ENCODE measurements at regions not wholly inside any gene's neighbourhood (a gene's known extent, or its start where the extent isn't known, plus 50 kb on each side); places are given as distances from the start of the nearest gene placed in this dataset.
A peak's percentile ranks its signal among the peaks of the same experiment; 100 is the strongest.
"Not testable (repeated sequence)": the region's sequence is repeated elsewhere in the genome, so short reads cannot be mapped to it uniquely, and the experiment has no call there.

DNA sequence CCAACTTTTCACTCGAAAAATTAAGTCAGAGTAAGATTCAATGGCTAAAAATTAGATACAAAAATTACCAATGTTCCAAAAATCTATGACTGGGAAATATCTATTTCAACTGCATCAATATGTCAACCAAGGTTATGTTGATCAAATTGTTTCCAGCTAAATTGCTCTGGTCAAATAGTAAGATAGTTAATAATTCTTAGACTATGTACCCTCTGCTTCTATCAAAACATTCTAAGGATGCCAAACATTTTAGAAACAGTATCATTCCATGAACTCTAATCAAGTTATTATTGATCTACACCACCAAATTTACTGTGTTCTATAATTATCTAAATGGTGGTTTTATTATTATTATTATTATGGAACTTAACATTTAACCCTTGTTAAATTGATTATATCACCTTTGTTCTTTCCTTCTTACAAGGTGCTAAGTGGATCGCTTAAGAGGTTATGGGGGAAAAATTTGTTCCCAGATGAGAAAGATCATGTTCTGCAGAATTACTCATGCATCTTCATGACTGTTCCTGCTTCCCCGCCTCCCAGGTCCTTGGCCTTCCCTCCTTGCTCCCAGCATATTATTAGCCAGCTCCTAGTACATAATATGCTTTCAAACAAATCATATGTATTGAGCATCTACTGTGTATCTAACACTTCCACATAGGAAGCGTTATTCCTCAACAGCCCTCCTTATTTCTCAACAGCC lies 240.5 kb upstream of the KRR1 start:
- Histone ChIP-seq H3K36me3 (ENCODE audit: control insufficient read depth in 4 of 4, insufficient read depth in 3 of 4, low read depth in 1 of 4, low read length in 3 of 4) (no peaks in the 10 kb centered on the region), H3K4me1 (ENCODE audit: control insufficient read depth in 4 of 4, insufficient read depth in 4 of 4, low read length in 3 of 4) (peaks cover 6 to 27% (median 13%) of the 10 kb centered on the region in 4 donors), H3K9me3 (ENCODE audit: control insufficient read depth in 4 of 4, low read length in 3 of 4) (no peaks in the 10 kb centered on the region), H3K9ac (ENCODE audit: low read depth in 1 of 2, low read length in 2 of 2) (peak overlapping the region in 1 of 2 donors; percentile 54), H3K4me3 (ENCODE audit: low read depth in 1 of 3, low read length in 3 of 3) (no peak overlapping the region), H3K27ac (ENCODE audit: low read depth in 1 of 2, low read length in 2 of 2) (peak overlapping the region in 1 of 2 donors; percentile 38), H3K27me3 (ENCODE audit: control insufficient read depth in 4 of 4, insufficient read depth in 4 of 4, low read length in 3 of 4) (no peaks in the 10 kb centered on the region)
- WGBS = 74% methylated on average over 4 of the region's 4 CpGs
- DNase-seq (ENCODE audit: low spot score) = no peak
- TF ChIP-seq TAF1 (conservative IDR thresholded peaks at IDR 0.05) = no peak
- TF ChIP-seq SP1 (IDR thresholded peaks at IDR 0.05) = peak; percentile 60
- TF ChIP-seq RXRA (IDR thresholded peaks at IDR 0.05) = peak; percentile 18 to 64
- TF ChIP-seq HNF4A (conservative IDR thresholded peaks at IDR 0.05) = peak; percentile 54 to 79

DNA sequence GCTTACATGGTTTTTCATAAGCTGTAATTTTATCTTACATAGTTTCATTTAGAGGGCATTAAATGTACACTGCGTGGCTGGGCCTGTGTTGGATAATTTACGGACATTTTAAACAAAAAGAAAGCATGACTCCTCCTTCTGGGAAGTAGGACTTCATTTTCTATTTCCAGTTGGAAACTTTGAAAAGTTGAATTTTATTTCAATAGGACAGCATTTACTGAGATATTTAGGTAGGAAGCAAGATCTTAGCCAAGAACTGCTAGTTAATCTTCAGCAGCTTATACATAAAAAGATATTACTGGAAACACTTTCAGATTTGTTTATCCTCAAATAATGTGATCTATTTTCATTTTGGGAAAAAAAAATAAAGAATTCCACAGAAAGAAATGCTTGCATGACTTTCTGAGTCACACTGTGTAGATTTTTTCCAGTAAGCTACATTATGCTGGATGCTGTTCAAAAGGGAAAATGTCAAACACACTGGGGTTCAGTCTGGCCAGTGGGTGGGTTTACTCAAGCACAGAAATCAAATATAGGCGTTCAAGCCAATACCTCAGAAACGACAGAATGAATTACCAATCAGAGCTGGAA lies 239.4 kb upstream of the KRR1 start:
- Histone ChIP-seq H3K36me3 (ENCODE audit: control insufficient read depth in 4 of 4, insufficient read depth in 3 of 4, low read depth in 1 of 4, low read length in 3 of 4) (no peaks in the 10 kb centered on the region), H3K27me3 (ENCODE audit: control insufficient read depth in 4 of 4, insufficient read depth in 4 of 4, low read length in 3 of 4) (no peaks in the 10 kb centered on the region), H3K4me3 (ENCODE audit: low read depth in 1 of 3, low read length in 3 of 3) (no peak overlapping the region), H3K9me3 (ENCODE audit: control insufficient read depth in 4 of 4, low read length in 3 of 4) (no peaks in the 10 kb centered on the region), H3K4me1 (ENCODE audit: control insufficient read depth in 4 of 4, insufficient read depth in 4 of 4, low read length in 3 of 4) (peaks cover 4 to 21% (median 12%) of the 10 kb centered on the region in 4 donors), H3K9ac (ENCODE audit: low read depth in 1 of 2, low read length in 2 of 2) (no peak overlapping the region), H3K27ac (ENCODE audit: low read depth in 1 of 2, low read length in 2 of 2) (peak overlapping the region in 1 of 2 donors; percentile 38)
- DNase-seq (ENCODE audit: low spot score) = no peak
- WGBS = 52% methylated on average over 4 of the region's 4 CpGs
- TF ChIP-seq HNF4A (conservative IDR thresholded peaks at IDR 0.05) (peak; percentile 35 to 50), RXRA (IDR thresholded peaks at IDR 0.05) (peak in 1 of 2 donors; percentile 34), YY1 (IDR thresholded peaks at IDR 0.05) (no peak), JUND (IDR thresholded peaks at IDR 0.05) (peak in 1 of 2 donors; percentile 46), RAD21 (IDR thresholded peaks at IDR 0.05) (peak in 1 of 2 donors; percentile 47), SP1 (IDR thresholded peaks at IDR 0.05) (peak; percentile 29), EGR1 (IDR thresholded peaks at IDR 0.05; ENCODE audit: low read depth in 2 of 2) (no peak)

DNA sequence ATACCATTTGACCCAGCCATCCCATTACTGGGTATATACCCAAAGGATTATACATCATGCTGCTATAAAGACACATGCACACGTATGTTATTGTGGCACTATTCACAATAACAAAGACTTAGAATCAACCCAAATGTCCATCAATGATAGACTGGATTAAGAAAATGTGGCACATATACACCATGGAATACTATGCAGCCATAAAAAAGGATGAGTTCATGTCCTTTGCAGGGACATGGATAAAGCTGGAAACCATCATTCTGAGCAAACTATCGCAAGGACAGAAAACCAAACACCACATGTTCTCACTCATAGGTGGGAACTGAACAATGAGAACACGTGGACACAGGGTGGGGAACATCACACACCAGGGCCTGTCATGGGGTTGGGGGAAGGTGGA lies 237.6 kb upstream of the KRR1 start:
- H3K27me3 ChIP-seq (ENCODE audit: control insufficient read depth in 4 of 4, insufficient read depth in 4 of 4, low read length in 3 of 4); DNase-seq (ENCODE audit: low spot score); H3K4me3 ChIP-seq (ENCODE audit: low read depth in 1 of 3, low read length in 3 of 3); H3K36me3 ChIP-seq (ENCODE audit: control insufficient read depth in 4 of 4, insufficient read depth in 3 of 4, low read depth in 1 of 4, low read length in 3 of 4); H3K9ac ChIP-seq (ENCODE audit: low read depth in 1 of 2, low read length in 2 of 2); H3K9me3 ChIP-seq (ENCODE audit: control insufficient read depth in 4 of 4, low read length in 3 of 4); H3K27ac ChIP-seq (ENCODE audit: low read depth in 1 of 2, low read length in 2 of 2): not testable (repeated sequence)
- 97% methylated on average over 3 of the region's 3 CpGs for WGBS
- H3K4me1 ChIP-seq (ENCODE audit: control insufficient read depth in 4 of 4, insufficient read depth in 4 of 4, low read length in 3 of 4) = peaks cover 4 to 17% (median 12%) of the 10 kb centered on the region in 4 donors

DNA sequence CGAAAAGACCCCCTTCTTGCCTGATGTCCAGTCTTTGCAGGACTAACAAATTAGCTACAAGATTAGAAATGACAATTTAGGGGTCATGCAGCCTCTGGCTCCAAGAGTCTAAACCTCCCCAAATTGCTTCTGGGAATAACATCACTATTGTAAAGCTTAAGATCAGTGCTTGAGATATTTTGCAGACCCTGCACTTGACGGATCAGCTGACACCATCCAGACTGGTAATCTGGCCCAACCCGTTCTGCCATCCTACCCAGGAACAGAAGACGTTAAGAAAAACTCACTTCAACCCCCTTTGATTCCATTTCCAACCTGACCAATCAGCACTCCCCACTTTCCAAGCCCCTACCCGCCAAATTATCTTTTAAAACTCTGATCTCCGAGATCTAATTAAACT lies 236.7 kb upstream of the KRR1 start:
- WGBS = 91% methylated on average over 6 of the region's 6 CpGs
- DNase-seq (ENCODE audit: low spot score) = no peak
- TF ChIP-seq NR2F2 (IDR thresholded peaks at IDR 0.05) (no peak), HNF4G (IDR thresholded peaks at IDR 0.05) (no peak), GABPA (IDR thresholded peaks at IDR 0.05 in 1 of 2, conservative IDR thresholded peaks at IDR 0.05 in 1 of 2) (no peak), RAD21 (IDR thresholded peaks at IDR 0.05) (no peak), JUND (IDR thresholded peaks at IDR 0.05) (no peak), TAF1 (conservative IDR thresholded peaks at IDR 0.05) (no peak), SP1 (IDR thresholded peaks at IDR 0.05) (no peak), FOXA1 (IDR thresholded peaks at IDR 0.05) (no peak), FOXA2 (IDR thresholded peaks at IDR 0.05) (no peak)
- TF ChIP-seq, protein P1, sequence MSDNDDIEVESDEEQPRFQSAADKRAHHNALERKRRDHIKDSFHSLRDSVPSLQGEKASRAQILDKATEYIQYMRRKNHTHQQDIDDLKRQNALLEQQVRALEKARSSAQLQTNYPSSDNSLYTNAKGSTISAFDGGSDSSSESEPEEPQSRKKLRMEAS (IDR thresholded peaks at IDR 0.05) = no peak
- TF ChIP-seq, protein P2, sequence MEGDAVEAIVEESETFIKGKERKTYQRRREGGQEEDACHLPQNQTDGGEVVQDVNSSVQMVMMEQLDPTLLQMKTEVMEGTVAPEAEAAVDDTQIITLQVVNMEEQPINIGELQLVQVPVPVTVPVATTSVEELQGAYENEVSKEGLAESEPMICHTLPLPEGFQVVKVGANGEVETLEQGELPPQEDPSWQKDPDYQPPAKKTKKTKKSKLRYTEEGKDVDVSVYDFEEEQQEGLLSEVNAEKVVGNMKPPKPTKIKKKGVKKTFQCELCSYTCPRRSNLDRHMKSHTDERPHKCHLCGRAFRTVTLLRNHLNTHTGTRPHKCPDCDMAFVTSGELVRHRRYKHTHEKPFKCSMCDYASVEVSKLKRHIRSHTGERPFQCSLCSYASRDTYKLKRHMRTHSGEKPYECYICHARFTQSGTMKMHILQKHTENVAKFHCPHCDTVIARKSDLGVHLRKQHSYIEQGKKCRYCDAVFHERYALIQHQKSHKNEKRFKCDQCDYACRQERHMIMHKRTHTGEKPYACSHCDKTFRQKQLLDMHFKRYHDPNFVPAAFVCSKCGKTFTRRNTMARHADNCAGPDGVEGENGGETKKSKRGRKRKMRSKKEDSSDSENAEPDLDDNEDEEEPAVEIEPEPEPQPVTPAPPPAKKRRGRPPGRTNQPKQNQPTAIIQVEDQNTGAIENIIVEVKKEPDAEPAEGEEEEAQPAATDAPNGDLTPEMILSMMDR (IDR thresholded peaks at IDR 0.05; ENCODE audit: low read depth, low read length, missing input control) = no peak
- Histone ChIP-seq H3K9ac (ENCODE audit: low read depth in 1 of 2, low read length in 2 of 2) (no peak overlapping the region), H3K36me3 (ENCODE audit: control insufficient read depth in 4 of 4, insufficient read depth in 3 of 4, low read depth in 1 of 4, low read length in 3 of 4) (no peaks in the 10 kb centered on the region), H3K27me3 (ENCODE audit: control insufficient read depth in 4 of 4, insufficient read depth in 4 of 4, low read length in 3 of 4) (no peaks in the 10 kb centered on the region), H3K9me3 (ENCODE audit: control insufficient read depth in 4 of 4, low read length in 3 of 4) (no peaks in the 10 kb centered on the region), H3K4me3 (ENCODE audit: low read depth in 1 of 3, low read length in 3 of 3) (no peak overlapping the region), H3K4me1 (ENCODE audit: control insufficient read depth in 4 of 4, insufficient read depth in 4 of 4, low read length in 3 of 4) (peaks cover 4 to 17% (median 12%) of the 10 kb centered on the region in 4 donors), H3K27ac (ENCODE audit: low read depth in 1 of 2, low read length in 2 of 2) (no peak overlapping the region)

Data from liver (tissue), 8 donors.